Parathyroid adenoma (tissue), 2 donors: ENCODE measurements at regions not wholly inside any gene's neighbourhood (a gene's known extent, or its start where the extent isn't known, plus 50 kb on each side); places are given as distances from the start of the nearest gene placed in this dataset.

Experiments used
- H2AFZ ChIP-seq: fragments of 300-600 bp; sonication (generic); one replicate; pipeline ENCODE4 v1.7.0; 2017; ENCODE audit warnings: antibody characterized with exemption, mild to moderate bottlenecking
- H3K27ac ChIP-seq: fragments of 300-600 bp; sonication (generic); one replicate; pipeline ENCODE4 v1.7.0; 2017
- H3K27me3 ChIP-seq: fragments of 300-600 bp; sonication (generic); one replicate; pipeline ENCODE4 v1.7.0; 2017; ENCODE audit warnings: low read length; ENCODE audit not compliant: control insufficient read depth, insufficient read depth
- H3K36me3 ChIP-seq: fragments of 300-600 bp; sonication (generic); one replicate; pipeline ENCODE4 v1.7.0; 2017; ENCODE audit warnings: low read length; ENCODE audit not compliant: control insufficient read depth, insufficient read depth
- H3K4me1 ChIP-seq: fragments of 300-600 bp; sonication (generic); one replicate; pipeline ENCODE4 v1.7.0; 2017; ENCODE audit warnings: control low read depth
- H3K4me2 ChIP-seq: fragments of 300-600 bp; sonication (generic); one replicate; pipeline ENCODE4 v1.7.0; 2017; ENCODE audit warnings: low read length
- H3K4me3 ChIP-seq: fragments of 300-600 bp; sonication (generic); one replicate; pipeline ENCODE4 v1.7.0; 2017; ENCODE audit warnings: low read depth, low read length
- H3K79me2 ChIP-seq: fragments of 300-600 bp; sonication (generic); one replicate; pipeline ENCODE4 v1.7.0; 2017; ENCODE audit warnings: control low read depth
- H3K9ac ChIP-seq: fragments of 300-600 bp; sonication (generic); one replicate; pipeline ENCODE4 v1.7.0; 2017; ENCODE audit warnings: mild to moderate bottlenecking
- H3K9me3 ChIP-seq: fragments of 300-600 bp; sonication (generic); one replicate; pipeline ENCODE4 v1.7.0; 2017; ENCODE audit warnings: low read length; ENCODE audit not compliant: control insufficient read depth
- CTCF ChIP-seq: fragments of 300-600 bp; sonication (generic); IDR thresholded peaks from one replicate; pipeline ENCODE4 v1.7.0; 2017; ENCODE audit warnings: antibody characterized with exemption, mild to moderate bottlenecking
- donor health status: primary hyperparathyroidism.

DNA sequence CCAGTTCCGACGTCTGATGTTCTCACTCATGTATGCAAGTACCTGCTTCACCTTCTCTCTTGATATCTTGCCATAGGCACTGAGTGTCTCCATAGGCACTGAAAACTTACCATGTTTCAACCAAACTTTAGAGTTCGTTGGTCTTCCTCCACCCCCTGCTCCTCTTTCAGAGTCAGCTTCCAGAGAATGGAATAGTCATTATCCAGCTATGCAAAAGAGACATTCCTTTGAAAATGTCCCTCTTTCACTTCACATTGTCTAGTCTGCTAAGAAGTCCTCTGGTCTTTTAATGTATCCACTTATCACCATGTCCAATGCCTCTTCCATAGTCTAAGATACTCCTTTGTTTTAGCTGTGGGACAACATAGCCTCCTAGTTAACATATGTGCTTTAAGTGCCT is 566.0 kb upstream of the TENM3 start:
- no peak for TF ChIP-seq CTCF
- no peaks in the 10 kb centered on the region for H3K4me1 ChIP-seq
- no peaks in the 10 kb centered on the region for H3K27me3 ChIP-seq
- H3K4me2 ChIP-seq = no peak overlapping the region
- no peaks in the 10 kb centered on the region for H3K9me3 ChIP-seq
- no peak overlapping the region for H3K4me3 ChIP-seq
- H3K9ac ChIP-seq = no peak overlapping the region
- no peaks in the 10 kb centered on the region for H3K79me2 ChIP-seq
- H2AFZ ChIP-seq = no peak overlapping the region
- H3K27ac ChIP-seq = no peak overlapping the region
- H3K36me3 ChIP-seq = no peaks in the 10 kb centered on the region

- no peak for TF ChIP-seq CTCF
- H2AFZ ChIP-seq = no peak overlapping the region
- H3K9ac ChIP-seq = no peak overlapping the region
- no peaks in the 10 kb centered on the region for H3K27me3 ChIP-seq
- H3K36me3 ChIP-seq = no peaks in the 10 kb centered on the region
- H3K79me2 ChIP-seq = no peaks in the 10 kb centered on the region
- no peak overlapping the region for H3K4me2 ChIP-seq
- no peak overlapping the region for H3K4me3 ChIP-seq
- H3K27ac ChIP-seq = no peak overlapping the region
- no peaks in the 10 kb centered on the region for H3K9me3 ChIP-seq
- no peaks in the 10 kb centered on the region for H3K4me1 ChIP-seq
Observed at GRCh38 chr4:181677621-181678020, 565.6 kb upstream of the TENM3 start.

DNA sequence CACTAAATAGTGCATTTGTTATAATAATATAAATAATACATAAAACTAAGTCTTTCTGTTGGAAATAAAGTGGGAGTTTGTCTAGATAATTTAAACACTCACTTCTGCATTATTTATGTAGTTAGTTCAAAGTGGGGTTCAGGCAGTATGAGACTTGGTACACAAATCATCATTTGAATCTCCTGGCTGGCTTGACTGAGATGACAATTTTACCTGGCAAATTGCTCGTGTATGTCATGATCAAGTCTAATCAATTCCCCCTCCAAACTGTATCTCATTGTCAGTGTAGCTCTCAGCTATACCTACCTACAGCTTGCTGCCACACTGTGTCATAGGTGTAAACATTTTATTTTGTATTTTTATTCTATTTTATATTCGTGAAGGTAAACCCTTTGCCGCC is 563.4 kb upstream of the TENM3 start:
- Histone ChIP-seq H3K27ac (no peak overlapping the region), H3K36me3 (no peaks in the 10 kb centered on the region), H2AFZ (no peak overlapping the region), H3K9me3 (no peaks in the 10 kb centered on the region), H3K9ac (no peak overlapping the region), H3K4me2 (no peak overlapping the region), H3K79me2 (no peaks in the 10 kb centered on the region), H3K27me3 (no peaks in the 10 kb centered on the region), H3K4me1 (no peaks in the 10 kb centered on the region), H3K4me3 (no peak overlapping the region)
- TF ChIP-seq CTCF = no peak

DNA sequence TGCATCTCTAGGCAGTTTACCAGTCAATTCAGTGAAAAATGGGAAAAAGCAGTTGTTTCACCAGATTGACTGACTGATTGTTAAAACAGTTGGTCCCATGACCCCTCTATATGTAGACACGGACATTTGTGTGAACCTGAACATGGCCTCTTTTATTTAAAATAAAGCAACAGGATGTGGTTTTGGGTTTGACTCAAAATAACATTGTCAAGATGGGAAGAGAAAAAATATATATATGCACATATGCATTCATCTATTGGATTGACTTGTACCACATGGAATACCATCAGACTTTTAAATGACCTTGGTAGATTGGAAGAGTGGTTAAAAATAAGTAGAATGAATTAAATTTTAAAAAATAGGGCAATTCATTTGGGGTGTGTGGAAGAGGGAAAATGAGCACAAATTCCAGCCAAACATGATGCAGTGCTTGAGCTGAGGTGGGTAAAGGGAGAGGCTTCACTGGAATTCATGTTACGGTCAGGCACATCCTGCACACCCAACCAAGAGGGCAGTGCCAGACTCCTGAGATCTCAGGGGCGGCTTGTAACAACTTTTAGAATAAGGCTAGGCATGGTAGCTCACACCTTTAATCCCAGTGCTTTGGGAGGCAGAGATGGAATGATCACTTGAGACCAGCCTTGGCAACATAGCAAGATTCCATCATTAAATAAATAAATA is 560.7 kb upstream of the TENM3 start:
- H2AFZ ChIP-seq = no peak overlapping the region
- H3K4me1 ChIP-seq = no peaks in the 10 kb centered on the region
- TF ChIP-seq CTCF = no peak

DNA sequence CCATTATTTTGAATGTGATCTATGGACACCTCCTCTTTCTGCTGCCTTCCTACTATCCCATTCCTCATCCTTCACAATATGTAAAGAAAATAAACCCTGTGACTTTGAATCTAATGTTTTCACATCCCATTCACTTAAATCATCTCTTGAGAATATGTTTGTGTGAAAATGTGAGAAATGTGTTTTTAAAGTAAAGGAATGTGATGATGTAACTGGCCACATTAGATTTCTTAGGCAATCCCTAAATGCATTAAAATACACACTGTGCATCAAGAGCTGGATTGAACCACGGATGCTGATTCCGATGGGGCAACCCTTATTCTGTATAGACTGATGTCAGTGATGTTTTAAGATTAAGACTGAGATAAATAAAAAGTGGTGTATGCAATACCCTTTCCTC is 558.9 kb upstream of the TENM3 start:
- no peaks in the 10 kb centered on the region for H3K9me3 ChIP-seq

More for the DNA sequence above, 560.7 kb upstream of the TENM3 start:
- Histone ChIP-seq H3K4me2 (no peak overlapping the region), H3K79me2 (no peaks in the 10 kb centered on the region), H3K27me3 (no peaks in the 10 kb centered on the region), H3K27ac (no peak overlapping the region), H3K36me3 (no peaks in the 10 kb centered on the region), H3K9me3 (no peaks in the 10 kb centered on the region), H3K4me3 (no peak overlapping the region), H3K9ac (no peak overlapping the region)

More for the DNA sequence above, 558.9 kb upstream of the TENM3 start:
- no peaks in the 10 kb centered on the region for H3K79me2 ChIP-seq
- H3K4me1 ChIP-seq = no peaks in the 10 kb centered on the region
- H3K36me3 ChIP-seq = no peaks in the 10 kb centered on the region
- H3K4me2 ChIP-seq = no peak overlapping the region
- H3K9ac ChIP-seq = no peak overlapping the region
- no peak overlapping the region for H3K4me3 ChIP-seq
- H3K27me3 ChIP-seq = no peaks in the 10 kb centered on the region
- TF ChIP-seq CTCF = no peak
- no peak overlapping the region for H3K27ac ChIP-seq
- no peak overlapping the region for H2AFZ ChIP-seq
